H1 (cell line): ENCODE measurements at regions not wholly inside any gene's neighbourhood (a gene's known extent, or its start where the extent isn't known, plus 50 kb on each side); places are given as distances from the start of the nearest gene placed in this dataset.

Experiments used
- CTCF ChIA-PET: fragments of 300-600 bp; sonication (Branson Sonifier 250); formaldehyde crosslinking; loops from one replicate; lab custom pipeline; 2021; ENCODE audit not compliant: partially characterized antibody; lab: Charles Lee
- POLR2A ChIA-PET: fragments of 300-600 bp; sonication (Branson Sonifier 250); formaldehyde crosslinking; loops from one replicate; lab custom pipeline; 2021; ENCODE audit warnings: inconsistent platforms; ENCODE audit not compliant: partially characterized antibody; lab: Charles Lee
- DNase-seq, 2 experiments: peaks; one replicate each; pipeline versions ENCODE4 v3.0.0 to v3.0.0-alpha.2; 2010 to 2022; ENCODE audit warnings: low spot score in 2 of 2, low read depth in 1 of 2, mixed read lengths in 1 of 2
- FAIRE-seq: peaks from 2 replicates; lab custom pipeline; 2011; peaks lifted over from hg19 to GRCh38; lab: Jason Lieb, UNC
- H2AFZ ChIP-seq: 2 replicates; pipeline ENCODE4 v1.8.1; 2012; ENCODE audit warnings: low read length, inconsistent platforms
- H2AK5ac ChIP-seq: 2 replicates; pipeline ENCODE4 v1.6.1; 2013; ENCODE audit warnings: low read depth, low read length
- H2BK120ac ChIP-seq: replicated peaks from 2 replicates; pipeline ENCODE3; 2013; ENCODE audit warnings: low read depth, low read length, inconsistent platforms
- H2BK12ac ChIP-seq: 2 replicates; pipeline ENCODE4 v1.6.1; 2013; ENCODE audit warnings: low read depth, low read length
- H2BK15ac ChIP-seq: 2 replicates; pipeline ENCODE4 v1.6.1; 2013; ENCODE audit warnings: low read length
- H2BK20ac ChIP-seq: 2 replicates; pipeline ENCODE4 v1.6.1; 2013; ENCODE audit warnings: low read length
- H2BK5ac ChIP-seq: 2 replicates; pipeline ENCODE4 v1.6.1; 2013; ENCODE audit warnings: low read depth, low read length
- H3K14ac ChIP-seq: 2 replicates; pipeline ENCODE4 v1.6.1; 2013; ENCODE audit warnings: inconsistent platforms; ENCODE audit not compliant: insufficient read length
- H3K18ac ChIP-seq: 2 replicates; pipeline ENCODE4 v1.6.1; 2013; ENCODE audit warnings: low read length; ENCODE audit errors: extremely low read depth
- H3K23ac ChIP-seq: 2 replicates; pipeline ENCODE4 v1.6.1; 2013; ENCODE audit warnings: inconsistent platforms; ENCODE audit not compliant: insufficient read length
- H3K23me2 ChIP-seq: 2 replicates; pipeline ENCODE4 v1.6.1; 2013; ENCODE audit warnings: low read depth, low read length
- H3K27ac ChIP-seq: 2 replicates; pipeline ENCODE4 v1.6.1; 2011; ENCODE audit warnings: low read depth, low read length, inconsistent platforms
- H3K27me3 ChIP-seq, 4 experiments: replicated peaks in 1 of 4; 1 replicate in 1 of 4; 2 replicates in 3 of 4; pipeline versions ENCODE4 v1.6.1 to v1.8.1; 2011 to 2013; ENCODE audit warnings: low read length in 3 of 4, mild to moderate bottlenecking in 3 of 4, inconsistent platforms in 2 of 4, mixed read lengths in 2 of 4, moderate library complexity in 1 of 4; ENCODE audit not compliant: control insufficient read depth in 3 of 4, insufficient read depth in 3 of 4; ENCODE audit errors: extremely low read depth in 1 of 4
- H3K36me3 ChIP-seq, 4 experiments: 2 replicates each; pipeline versions ENCODE4 v1.6.1 to v1.8.1; 2011 to 2013; ENCODE audit warnings: mild to moderate bottlenecking in 4 of 4, low read length in 3 of 4, moderate library complexity in 2 of 4, control low read depth in 1 of 4, inconsistent platforms in 1 of 4; ENCODE audit not compliant: insufficient read depth in 4 of 4, control insufficient read depth in 2 of 4
- H3K4ac ChIP-seq: replicated peaks from 2 replicates; pipeline ENCODE3; 2013; ENCODE audit warnings: low read length, low read depth, mixed read lengths, inconsistent platforms; ENCODE audit not compliant: insufficient read length
- H3K4me1 ChIP-seq, 4 experiments: replicated peaks in 1 of 4; 1 replicate in 1 of 4; 2 replicates in 3 of 4; pipeline versions ENCODE4 v1.6.1 to v1.8.1; 2011 to 2013; ENCODE audit warnings: low read length in 3 of 4, inconsistent platforms in 2 of 4, mixed read lengths in 1 of 4; ENCODE audit not compliant: insufficient read depth in 4 of 4, control insufficient read depth in 3 of 4
- H3K4me2 ChIP-seq, 2 experiments: 2 replicates each; pipeline versions ENCODE4 v1.6.1 to v1.8.1; 2011 to 2013; ENCODE audit warnings: low read depth in 2 of 2, low read length in 2 of 2, control low read depth in 1 of 2, inconsistent platforms in 1 of 2, mild to moderate bottlenecking in 1 of 2; ENCODE audit not compliant: insufficient read depth in 1 of 2
- H3K4me3 ChIP-seq, 4 experiments: fragments of 200-600, 300-600 bp in 1 of 4; sonication (generic), shearing (Covaris generic), sonication (Bioruptor Twin) in 1 of 4; 2 replicates each; pipeline versions ENCODE4 v1.5.1 to v1.8.1; 2011 to 2016; ENCODE audit warnings: low read length in 4 of 4, low read depth in 3 of 4, control low read depth in 2 of 4, inconsistent platforms in 2 of 4, mild to moderate bottlenecking in 2 of 4, mixed read lengths in 1 of 4, moderate library complexity in 1 of 4; ENCODE audit not compliant: insufficient read depth in 2 of 4; ENCODE audit errors: extremely low read depth in 1 of 4
- H3K56ac ChIP-seq: replicated peaks from 2 replicates; pipeline ENCODE3; 2013; ENCODE audit warnings: low read depth, mild to moderate bottlenecking, mixed read lengths, low read length, inconsistent platforms; ENCODE audit not compliant: insufficient read length
- H3K79me1 ChIP-seq: 2 replicates; pipeline ENCODE4 v1.6.1; 2013; ENCODE audit warnings: low read depth, low read length, control low read depth
- H3K79me2 ChIP-seq, 2 experiments: 2 replicates each; pipeline versions ENCODE4 v1.6.1 to v1.8.1; 2012 to 2013; ENCODE audit warnings: low read length in 2 of 2, mild to moderate bottlenecking in 2 of 2, inconsistent platforms in 1 of 2; ENCODE audit not compliant: insufficient read depth in 2 of 2, control insufficient read depth in 1 of 2
- H3K9ac ChIP-seq, 4 experiments: replicated peaks in 1 of 4; 1 replicate in 1 of 4; 2 replicates in 3 of 4; pipeline versions ENCODE4 v1.6.1 to v1.8.1; 2011 to 2013; ENCODE audit warnings: low read depth in 3 of 4, low read length in 3 of 4, control low read depth in 2 of 4, mild to moderate bottlenecking in 2 of 4, moderate library complexity in 2 of 4, inconsistent platforms in 1 of 4; ENCODE audit errors: extremely low read depth in 1 of 4
- H3K9me3 ChIP-seq, 2 experiments: 2 replicates each; pipeline versions ENCODE4 v1.6.1 to v1.8.1; 2012 to 2013; ENCODE audit warnings: mild to moderate bottlenecking in 2 of 2, moderate library complexity in 2 of 2, control low read depth in 1 of 2, inconsistent platforms in 1 of 2, low read depth in 1 of 2, low read length in 1 of 2, mixed read lengths in 1 of 2; ENCODE audit not compliant: insufficient read depth in 2 of 2
- H4K20me1 ChIP-seq, 2 experiments: replicated peaks in 1 of 2; 2 replicates each; pipeline versions ENCODE3 to v1.8.1; 2011 to 2013; ENCODE audit warnings: inconsistent platforms in 2 of 2, low read length in 2 of 2, mild to moderate bottlenecking in 1 of 2; ENCODE audit not compliant: insufficient read depth in 2 of 2, control insufficient read depth in 1 of 2
- H4K5ac ChIP-seq: 2 replicates; pipeline ENCODE4 v1.6.1; 2013; ENCODE audit warnings: low read length, low read depth, mixed read lengths, inconsistent platforms; ENCODE audit not compliant: insufficient read length
- H4K8ac ChIP-seq: 2 replicates; pipeline ENCODE4 v1.8.0; 2013; ENCODE audit warnings: mild to moderate bottlenecking, moderate library complexity, low read length, inconsistent platforms; ENCODE audit not compliant: insufficient read depth; ENCODE audit errors: extremely low read depth
- H4K91ac ChIP-seq: replicated peaks from 2 replicates; pipeline ENCODE3; 2013; ENCODE audit warnings: low read length, mixed read lengths, inconsistent platforms; ENCODE audit not compliant: insufficient read length
- BACH1 ChIP-seq: IDR thresholded peaks from 2 replicates; pipeline ENCODE4 v1.6.1; 2012; ENCODE audit warnings: low read length, improper control_type of control experiment
- BCL11A ChIP-seq, 2 experiments: IDR thresholded peaks; one replicate each; pipeline ENCODE4 v1.6.1; 2011; ENCODE audit warnings: low read depth in 2 of 2, low read length in 2 of 2, mild to moderate bottlenecking in 2 of 2
- CBX5 ChIP-seq: fragments of 300-800, 300-1000 bp; sonication (generic); IDR thresholded peaks from 2 replicates; pipeline ENCODE4 v1.7.1; 2016; ENCODE audit warnings: antibody characterized with exemption, low read length, low read depth
- CBX8 ChIP-seq: fragments of 300-800, 300-1000 bp; sonication (generic); IDR thresholded peaks from 2 replicates; pipeline ENCODE4 v1.7.1; 2016; ENCODE audit warnings: low read depth, low read length, borderline replicate concordance
- CREB1 ChIP-seq: IDR thresholded peaks from 2 replicates; pipeline ENCODE4 v1.6.1; 2012; ENCODE audit warnings: inconsistent platforms
- EGR1 ChIP-seq: IDR thresholded peaks from 2 replicates; pipeline ENCODE4 v1.6.1; 2011; ENCODE audit warnings: low read depth, low read length, borderline replicate concordance
- GABPA ChIP-seq: IDR thresholded peaks from 2 replicates; pipeline ENCODE4 v1.6.1; 2011; ENCODE audit warnings: mild to moderate bottlenecking, low read length, moderate library complexity, borderline replicate concordance; ENCODE audit not compliant: insufficient read depth
- GTF2F1 ChIP-seq: IDR thresholded peaks from 2 replicates; pipeline ENCODE4 v1.6.1; 2012; ENCODE audit warnings: low read depth, low read length, improper control_type of control experiment, borderline replicate concordance
- JUND ChIP-seq: IDR thresholded peaks from 2 replicates; pipeline ENCODE4 v1.6.1; 2011; ENCODE audit warnings: mild to moderate bottlenecking, improper control_type of control experiment, low read length
- NANOG ChIP-seq: IDR thresholded peaks from 2 replicates; pipeline ENCODE4 v1.6.1; 2011; ENCODE audit warnings: low read length, low read depth, mild to moderate bottlenecking, inconsistent platforms; ENCODE audit not compliant: insufficient read depth, poor library complexity, severe bottlenecking
- PHF8 ChIP-seq: fragments of 200-600 bp; sonication (generic); conservative IDR thresholded peaks from 2 replicates; pipeline ENCODE4 v1.7.1; 2012; ENCODE audit warnings: low read depth, mild to moderate bottlenecking, inconsistent platforms, low read length, moderate library complexity
- POLR2A ChIP-seq, 2 experiments: IDR thresholded peaks; 1 replicate in 1 of 2; 2 replicates in 1 of 2; pipeline ENCODE4 v1.6.1; 2011; ENCODE audit warnings: low read depth in 2 of 2, low read length in 2 of 2, mild to moderate bottlenecking in 2 of 2; ENCODE audit errors: control extremely low read depth in 1 of 2
- RAD21 ChIP-seq, 2 experiments: IDR thresholded peaks in 1 of 2; conservative IDR thresholded peaks in 1 of 2; 2 replicates each; pipeline ENCODE4 v1.6.1; 2011; ENCODE audit warnings: low read depth in 2 of 2, low read length in 2 of 2, improper control_type of control experiment in 1 of 2, inconsistent platforms in 1 of 2, mild to moderate bottlenecking in 1 of 2, moderate library complexity in 1 of 2
- SAP30 ChIP-seq: fragments of 300-600 bp; sonication (generic); IDR thresholded peaks from 2 replicates; pipeline ENCODE4 v1.7.1; 2012; ENCODE audit warnings: low read length, moderate library complexity, mild to moderate bottlenecking, inconsistent platforms; ENCODE audit not compliant: insufficient read depth, insufficient replicate concordance
- SP1 ChIP-seq: IDR thresholded peaks from 2 replicates; pipeline ENCODE4 v1.6.1; 2011; ENCODE audit warnings: low read depth, low read length
- TAF1 ChIP-seq: IDR thresholded peaks from 2 replicates; pipeline ENCODE4 v1.6.1; 2011; ENCODE audit warnings: mild to moderate bottlenecking, low read depth, low read length
- WGBS, 2 experiments: shearing (Covaris generic) in 1 of 2; methylation state at CpG; one replicate each; pipeline versions ENCODE4 v1.1.6 to v1.1.7; 2013 to 2015; ENCODE audit warnings: low lambda C conversion rate in 2 of 2, mixed read lengths in 2 of 2, inconsistent platforms in 1 of 2, low coverage in 1 of 2, missing lambda C conversion rate in 1 of 2; ENCODE audit not compliant: insufficient replicate concordance in 2 of 2, insufficient coverage in 1 of 2, insufficient read length in 1 of 2; ENCODE audit errors: extremely low coverage in 1 of 2, missing lambda C conversion rate in 1 of 2; 5-methylcytosine and 5-hydroxymethylcytosine counted together

- 90% methylated on average over 1 of the region's 2 CpGs; no CpG with 5 or more reads in 1 of the 2 experiments for WGBS, 2 experiments
- H3K4me3 ChIP-seq, result no peak overlapping the region
- no peak for FAIRE-seq
- no peak overlapping the region for H4K8ac ChIP-seq
- H2BK12ac ChIP-seq, result no peak overlapping the region
- no peaks in the 10 kb centered on the region for H3K36me3 ChIP-seq
- H2AK5ac ChIP-seq, result no peak overlapping the region
- H3K23ac ChIP-seq, result no peak overlapping the region
- CTCF ChIA-PET, result no interaction called here
- no peak overlapping the region for H3K27ac ChIP-seq
- H3K4me1 ChIP-seq, result no peaks in the 10 kb centered on the region
- no peak overlapping the region for H3K14ac ChIP-seq
- no peak overlapping the region for H3K4me2 ChIP-seq
- no peak overlapping the region for H3K56ac ChIP-seq
- H4K20me1 ChIP-seq, result no peaks in the 10 kb centered on the region
- H3K79me1 ChIP-seq, result no peaks in the 10 kb centered on the region
- H3K27me3 ChIP-seq, result no peaks in the 10 kb centered on the region
- no peak overlapping the region for H2BK5ac ChIP-seq
- H2BK15ac ChIP-seq, result no peak overlapping the region
- H2BK20ac ChIP-seq, result no peak overlapping the region
- H3K23me2 ChIP-seq, result no peaks in the 10 kb centered on the region
- H2AFZ ChIP-seq, result no peak overlapping the region
- no peak overlapping the region for H3K18ac ChIP-seq
- H2BK120ac ChIP-seq, result no peak overlapping the region
- POLR2A ChIA-PET, result no interaction called here
- H3K9ac ChIP-seq, result no peak overlapping the region
- no peak overlapping the region for H3K4ac ChIP-seq
- no peak overlapping the region for H4K91ac ChIP-seq
- H4K5ac ChIP-seq, result no peak overlapping the region
- H3K79me2 ChIP-seq, result no peaks in the 10 kb centered on the region
- DNase-seq, result no peak
- peaks cover 20 to 70% of the 10 kb centered on the region in 2 experiments; a peak in 3 of 4 replicates for H3K9me3 ChIP-seq
- TF ChIP-seq TAF1 (no peak), GTF2F1 (no peak), SAP30 (no peak), CBX5 (no peak), PHF8 (no peak), JUND (no peak), EGR1 (no peak), RAD21 (IDR thresholded peaks at IDR 0.05 in 1 of 2, conservative IDR thresholded peaks at IDR 0.05 in 1 of 2; ENCODE audit: low read depth in 2 of 2, low read length in 2 of 2) (no peak), BCL11A (IDR thresholded peaks at IDR 0.05; ENCODE audit: low read depth in 2 of 2, low read length in 2 of 2) (no peak), BACH1 (no peak), CBX8 (no peak), NANOG (no peak), POLR2A (IDR thresholded peaks at IDR 0.05; ENCODE audit: control extremely low read depth in 1 of 2, low read depth in 2 of 2, low read length in 2 of 2) (no peak), CREB1 (no peak), SP1 (no peak), GABPA (no peak)
Observed at GRCh38 chr12:37565112-37565511, 751.5 kb upstream of the ALG10B start.
